OCI-LY1 (cell line): ENCODE measurements at regions not wholly inside any gene's neighbourhood (a gene's known extent, or its start where the extent isn't known, plus 50 kb on each side); places are given as distances from the start of the nearest gene placed in this dataset.
"Not testable (repeated sequence)": the region's sequence is repeated elsewhere in the genome, so short reads cannot be mapped to it uniquely, and the experiment has no call there.

Experiments
- H2AFZ ChIP-seq: fragments of 200-600 bp; sonication (generic), shearing (Covaris generic); 2 replicates; pipeline ENCODE4 v1.6.0; 2014; ENCODE audit warnings: antibody characterized with exemption, mild to moderate bottlenecking, low read length
- H3F3A ChIP-seq: fragments of 200-600 bp; sonication (generic), shearing (Covaris generic); 2 replicates; pipeline ENCODE4 v1.6.0; 2014; ENCODE audit warnings: mild to moderate bottlenecking, antibody characterized with exemption, low read length, moderate library complexity; ENCODE audit not compliant: insufficient read depth
- H3K27ac ChIP-seq: fragments of 200-600 bp; sonication (generic); 2 replicates; pipeline ENCODE4 v1.5.1; 2014; ENCODE audit warnings: low read length, mixed run types, mild to moderate bottlenecking, low read depth; ENCODE audit not compliant: poor library complexity, severe bottlenecking
- H3K27me3 ChIP-seq: fragments of 200-600 bp; sonication (generic); 2 replicates; pipeline ENCODE4 v1.6.0; 2014; ENCODE audit warnings: antibody characterized with exemption, mild to moderate bottlenecking, low read length, moderate library complexity; ENCODE audit not compliant: insufficient read depth
- H3K36me3 ChIP-seq: fragments of 200-600 bp; sonication (generic); 2 replicates; pipeline ENCODE4 v1.6.1; 2014; ENCODE audit warnings: mild to moderate bottlenecking, antibody characterized with exemption, low read length, moderate library complexity, mixed read lengths; ENCODE audit not compliant: insufficient read depth
- H3K4me1 ChIP-seq: fragments of 200-600 bp; sonication (generic); 2 replicates; pipeline ENCODE4 v1.5.1; 2014; ENCODE audit warnings: mild to moderate bottlenecking, low read length, moderate library complexity; ENCODE audit not compliant: insufficient read depth, severe bottlenecking
- H3K4me2 ChIP-seq: fragments of 200-600 bp; sonication (generic), shearing (Covaris generic); 2 replicates; pipeline ENCODE4 v1.6.1; 2014; ENCODE audit warnings: low read length
- H3K4me3 ChIP-seq: fragments of 200-600 bp; sonication (generic); 2 replicates; pipeline ENCODE4 v1.5.1; 2014; ENCODE audit warnings: low read length, low read depth, mild to moderate bottlenecking, mixed read lengths; ENCODE audit not compliant: poor library complexity, severe bottlenecking
- H3K79me2 ChIP-seq: fragments of 200-600 bp; shearing (Covaris generic); 2 replicates; pipeline ENCODE4 v1.6.1; 2016; ENCODE audit warnings: mixed run types, low read length, mixed read lengths; ENCODE audit not compliant: insufficient read depth
- H3K9ac ChIP-seq: fragments of 200-600 bp; sonication (generic), shearing (Covaris generic); 2 replicates; pipeline ENCODE4 v1.6.1; 2014; ENCODE audit warnings: mild to moderate bottlenecking, low read length, mixed read lengths
- H3K9me2 ChIP-seq: fragments of 200-600 bp; sonication (generic), shearing (Covaris generic); 2 replicates; pipeline ENCODE4 v1.6.1; 2014; ENCODE audit warnings: low read depth, mild to moderate bottlenecking, low read length, mixed read lengths
- H3K9me3 ChIP-seq: fragments of 200-600 bp; shearing (Covaris generic); 2 replicates; pipeline ENCODE4 v1.6.1; 2014; ENCODE audit warnings: low read length, mixed read lengths
- H4K20me1 ChIP-seq: fragments of 200-600 bp; sonication (generic), shearing (Covaris generic); 2 replicates; pipeline ENCODE4 v1.6.0; 2016; ENCODE audit warnings: mild to moderate bottlenecking, low read length; ENCODE audit not compliant: insufficient read depth
- CTCF ChIP-seq: fragments of 200-600 bp; sonication (generic), shearing (Covaris generic); IDR thresholded peaks from 2 replicates; pipeline ENCODE4 v1.5.1; 2017; ENCODE audit warnings: mild to moderate bottlenecking, antibody characterized with exemption, low read length, moderate library complexity, mixed read lengths
- EZH2 ChIP-seq: fragments of 200-600 bp; sonication (generic), shearing (Covaris generic); IDR thresholded peaks from 2 replicates; pipeline ENCODE4 v1.8.0; 2017; ENCODE audit warnings: borderline replicate concordance, mixed run types, mild to moderate bottlenecking, antibody characterized with exemption, low read length, moderate library complexity, mixed read lengths

- no peaks in the 10 kb centered on the region for H3K4me1 ChIP-seq
- no peaks in the 10 kb centered on the region for H3K9me3 ChIP-seq
- no peaks in the 10 kb centered on the region for H3K9me2 ChIP-seq
- no peaks in the 10 kb centered on the region for H3F3A ChIP-seq
- H2AFZ ChIP-seq: no peak overlapping the region
- no peak overlapping the region for H3K4me3 ChIP-seq
- no peak overlapping the region for H3K9ac ChIP-seq
- no peaks in the 10 kb centered on the region for H4K20me1 ChIP-seq
- no peak overlapping the region for H3K4me2 ChIP-seq
- no peaks in the 10 kb centered on the region for H3K79me2 ChIP-seq
- H3K27me3 ChIP-seq: 0 out of 2 replicates have a peak, but pooled peaks cover 7% of the 10 kb centered on the region
- no peak overlapping the region for H3K27ac ChIP-seq
- TF ChIP-seq EZH2: no peak
- no peak for TF ChIP-seq CTCF
- no peaks in the 10 kb centered on the region for H3K36me3 ChIP-seq
Measured at GRCh38 chr7:29647020-29647654, 83.5 kb downstream of the PRR15 start.

GRCh38 chr7:29647691-29648210, 84.1 kb downstream of the PRR15 start:
- not testable (repeated sequence) for H3F3A ChIP-seq, H3K79me2 ChIP-seq, H3K4me1 ChIP-seq, H3K27ac ChIP-seq, H3K4me3 ChIP-seq, H3K9me3 ChIP-seq, H3K9ac ChIP-seq, H3K9me2 ChIP-seq, H4K20me1 ChIP-seq, H3K36me3 ChIP-seq, H3K4me2 ChIP-seq, H3K27me3 ChIP-seq, H2AFZ ChIP-seq

GRCh38 chr7:29649028-29649716, 85.5 kb downstream of the PRR15 start:
- no peak overlapping the region for H3K9ac ChIP-seq
- H3K9me3 ChIP-seq: no peaks in the 10 kb centered on the region
- no peaks in the 10 kb centered on the region for H3K36me3 ChIP-seq
- H3K9me2 ChIP-seq: no peaks in the 10 kb centered on the region
- no peaks in the 10 kb centered on the region for H3K79me2 ChIP-seq
- 0 out of 2 replicates have a peak, but pooled peaks cover 3% of the 10 kb centered on the region for H3K27me3 ChIP-seq
- no peak overlapping the region for H3K27ac ChIP-seq
- no peaks in the 10 kb centered on the region for H3K4me1 ChIP-seq
- no peaks in the 10 kb centered on the region for H3F3A ChIP-seq
- no peak overlapping the region for H2AFZ ChIP-seq
- TF ChIP-seq EZH2: no peak
- no peak for TF ChIP-seq CTCF
- no peak overlapping the region for H3K4me2 ChIP-seq
- no peaks in the 10 kb centered on the region for H4K20me1 ChIP-seq
- no peak overlapping the region for H3K4me3 ChIP-seq
